ENCODE measurements at regions not wholly inside any gene's neighbourhood (a gene's known extent, or its start where the extent isn't known, plus 50 kb on each side); places are given as distances from the start of the nearest gene placed in this dataset.
"Not testable (repeated sequence)": the region's sequence is repeated elsewhere in the genome, so short reads cannot be mapped to it uniquely, and the experiment has no call there.

DNA sequence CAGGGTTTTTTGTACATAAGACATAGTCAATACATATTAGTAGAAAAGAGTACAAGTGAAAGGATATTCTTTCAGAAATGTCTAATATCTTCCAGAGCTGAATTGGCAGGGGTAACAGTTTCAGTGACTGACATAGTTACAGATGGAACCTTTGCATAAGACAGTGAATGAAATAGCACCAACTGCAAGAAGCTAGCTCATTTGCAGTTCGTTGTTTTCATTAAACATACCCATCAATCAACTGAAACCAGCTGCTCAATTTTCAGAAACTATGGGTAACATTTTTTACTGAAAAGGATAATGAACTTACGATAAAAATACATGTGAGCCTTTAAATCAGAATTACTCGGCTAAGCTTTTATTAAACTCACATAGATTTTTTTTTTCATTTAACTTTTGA is 93.9 kb upstream of the EPHA3 start:
- Mint-ChIP-seq H3K4me3 (no peak overlapping the region), H3K36me3 (peaks cover 0 to 7% (median 0%) of the 10 kb centered on the region in 3 donors), H3K27me3 (ENCODE audit: low read depth in 3 of 3) (peaks cover 0 to 2% (median 0%) of the 10 kb centered on the region in 3 donors), H3K27ac (no peak overlapping the region), H3K9me3 (peaks cover 2 to 60% (median 8%) of the 10 kb centered on the region in 6 donors), H3K4me1 (no peaks in the 10 kb centered on the region)
- DNase-seq: no peak

DNA sequence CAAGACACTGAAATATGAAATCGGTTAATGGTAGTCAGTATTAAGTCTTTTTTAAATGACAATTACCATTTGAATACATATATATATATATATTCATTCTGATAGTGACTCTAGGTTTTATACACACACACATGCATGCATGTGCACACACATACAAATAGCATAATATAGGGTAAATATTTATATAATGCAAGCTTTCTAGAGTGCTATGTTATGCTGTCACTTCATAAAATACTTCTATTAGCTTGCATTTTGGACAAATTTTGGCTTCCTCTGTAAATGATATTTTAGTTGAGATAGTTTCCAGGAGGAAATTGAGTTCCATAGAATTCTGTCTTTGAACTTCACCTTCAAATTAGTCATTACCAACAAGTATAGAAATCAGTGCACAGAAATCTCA is 89.9 kb upstream of the EPHA3 start:
- peaks cover 0 to 7% (median 0%) of the 10 kb centered on the region in 3 donors for H3K36me3 Mint-ChIP-seq
- no peaks in the 10 kb centered on the region for H3K4me1 Mint-ChIP-seq

DNA sequence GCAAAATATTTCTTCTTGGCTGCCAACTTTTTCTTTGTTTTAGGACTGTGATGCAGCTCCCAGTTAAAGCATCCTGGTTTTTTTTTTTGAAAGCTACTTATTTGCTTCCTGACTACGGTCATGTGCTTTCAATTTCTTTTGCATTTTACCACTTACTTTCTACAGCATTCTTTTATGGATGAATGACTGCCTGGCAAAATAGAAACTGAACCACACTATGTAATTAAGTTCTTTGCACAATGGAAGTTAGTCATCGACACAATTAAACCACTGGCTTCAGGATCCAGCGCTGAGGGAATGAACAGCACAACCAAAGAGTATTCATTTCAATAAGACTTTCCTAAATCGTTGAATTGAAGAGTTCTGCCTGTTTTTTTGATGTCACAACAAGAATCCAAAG is 82.2 kb upstream of the EPHA3 start:
- DNase-seq: no peak
- H3K27ac Mint-ChIP-seq: no peak overlapping the region
- H3K9me3 Mint-ChIP-seq: peaks cover 3 to 48% (median 15%) of the 10 kb centered on the region in 6 donors
- no peak overlapping the region for H3K4me3 Mint-ChIP-seq
- no peaks in the 10 kb centered on the region for H3K36me3 Mint-ChIP-seq
- no peaks in the 10 kb centered on the region for H3K4me1 Mint-ChIP-seq
- H3K27me3 Mint-ChIP-seq (ENCODE audit: low read depth in 3 of 3): no peaks in the 10 kb centered on the region

More for the DNA sequence above, 89.9 kb upstream of the EPHA3 start:
- H3K27ac Mint-ChIP-seq: no peak overlapping the region
- peaks cover 4 to 65% (median 19%) of the 10 kb centered on the region in 6 donors for H3K9me3 Mint-ChIP-seq
- H3K4me3 Mint-ChIP-seq: no peak overlapping the region
- no peak for DNase-seq
- H3K27me3 Mint-ChIP-seq (ENCODE audit: low read depth in 3 of 3): peaks cover 0 to 2% (median 0%) of the 10 kb centered on the region in 3 donors

DNA sequence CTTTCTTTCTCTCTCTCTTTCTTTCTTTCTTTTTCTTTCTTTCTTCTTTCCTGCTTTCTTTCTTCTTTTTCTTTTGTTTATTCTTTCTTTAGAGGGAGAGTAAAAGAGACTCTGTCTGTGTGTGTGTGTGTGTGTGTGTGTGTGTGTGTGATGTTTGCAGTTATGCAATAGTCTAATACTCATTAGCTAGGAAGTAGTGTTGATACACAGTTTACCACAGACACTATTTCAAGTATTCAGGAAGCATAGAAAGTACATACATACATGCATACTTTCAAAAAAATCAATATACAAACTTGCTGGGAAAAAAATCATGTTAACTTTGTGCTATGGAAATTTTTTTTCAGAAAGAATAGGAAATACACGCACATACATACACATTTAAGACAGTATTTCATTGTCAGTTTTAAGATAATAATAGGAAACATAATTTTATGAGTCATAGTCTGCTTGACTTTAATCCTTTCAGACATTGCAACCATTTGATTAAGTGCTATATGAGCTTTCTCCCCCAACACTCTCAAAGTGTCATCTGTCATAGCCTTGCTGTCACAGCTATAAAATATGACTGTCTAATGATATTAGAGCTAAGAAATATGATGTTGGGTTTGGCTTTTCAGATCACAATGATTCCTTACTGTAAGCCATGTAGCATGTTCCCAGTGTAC is 74.9 kb upstream of the EPHA3 start:
- no peak for DNase-seq
- Mint-ChIP-seq H3K4me1 (no peaks in the 10 kb centered on the region), H3K36me3 (no peaks in the 10 kb centered on the region), H3K27me3 (ENCODE audit: low read depth in 3 of 3) (peaks cover 0 to 3% (median 0%) of the 10 kb centered on the region in 3 donors), H3K27ac (no peak overlapping the region), H3K9me3 (peaks cover 8 to 39% (median 22%) of the 10 kb centered on the region in 6 donors), H3K4me3 (no peak overlapping the region)

DNA sequence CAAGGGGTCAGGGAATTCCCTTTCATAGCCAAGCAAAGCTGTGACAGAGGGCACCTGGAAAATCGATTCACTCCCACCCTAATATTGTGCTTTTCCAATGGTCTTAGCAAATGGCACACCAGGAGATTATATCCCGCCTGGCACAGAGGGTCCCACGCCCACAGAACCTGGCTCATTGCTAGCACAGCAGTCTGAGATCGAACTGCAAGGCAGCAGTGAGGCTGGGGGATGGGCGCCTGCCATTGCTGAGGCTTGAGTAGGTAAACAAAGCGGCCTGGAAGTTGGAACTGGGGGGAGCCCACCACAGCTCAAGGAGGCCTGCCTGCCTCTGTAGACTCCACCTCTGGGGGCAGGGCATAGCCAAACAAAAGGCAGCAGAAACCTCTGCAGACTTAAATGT is 72.7 kb upstream of the EPHA3 start:
- not testable (repeated sequence) for H3K4me1 Mint-ChIP-seq; DNase-seq; H3K27ac Mint-ChIP-seq; H3K27me3 Mint-ChIP-seq (ENCODE audit: low read depth in 3 of 3); H3K36me3 Mint-ChIP-seq; H3K4me3 Mint-ChIP-seq
- peaks cover 16 to 44% (median 24%) of the 10 kb centered on the region in 6 donors for H3K9me3 Mint-ChIP-seq

DNA sequence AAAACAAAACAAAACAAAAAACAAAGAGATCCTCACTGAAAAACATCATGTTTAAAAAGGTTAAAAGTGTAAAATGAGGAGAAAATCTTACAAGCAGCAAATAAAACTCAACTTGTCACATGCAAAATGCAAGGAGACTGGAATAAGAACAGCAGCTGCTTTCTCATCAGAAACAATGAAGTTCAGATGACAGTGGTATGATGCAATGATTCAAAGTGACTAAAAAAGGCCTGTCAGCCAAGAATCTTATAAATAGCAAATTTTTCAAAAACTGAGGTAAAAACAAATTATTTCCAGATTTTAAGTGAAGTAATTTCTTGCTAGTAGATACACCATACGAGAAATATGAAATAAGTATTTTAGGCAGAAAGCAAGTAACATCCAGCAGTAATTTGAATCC is 68.6 kb upstream of the EPHA3 start:
- Mint-ChIP-seq H3K36me3 (peaks cover 0 to 3% (median 0%) of the 10 kb centered on the region in 3 donors), H3K27ac (no peak overlapping the region), H3K4me1 (no peaks in the 10 kb centered on the region), H3K9me3 (peaks cover 15 to 32% (median 22%) of the 10 kb centered on the region in 6 donors), H3K27me3 (ENCODE audit: low read depth in 3 of 3) (peaks cover 0 to 3% (median 2%) of the 10 kb centered on the region in 3 donors), H3K4me3 (no peak overlapping the region)
- DNase-seq: no peak

DNA sequence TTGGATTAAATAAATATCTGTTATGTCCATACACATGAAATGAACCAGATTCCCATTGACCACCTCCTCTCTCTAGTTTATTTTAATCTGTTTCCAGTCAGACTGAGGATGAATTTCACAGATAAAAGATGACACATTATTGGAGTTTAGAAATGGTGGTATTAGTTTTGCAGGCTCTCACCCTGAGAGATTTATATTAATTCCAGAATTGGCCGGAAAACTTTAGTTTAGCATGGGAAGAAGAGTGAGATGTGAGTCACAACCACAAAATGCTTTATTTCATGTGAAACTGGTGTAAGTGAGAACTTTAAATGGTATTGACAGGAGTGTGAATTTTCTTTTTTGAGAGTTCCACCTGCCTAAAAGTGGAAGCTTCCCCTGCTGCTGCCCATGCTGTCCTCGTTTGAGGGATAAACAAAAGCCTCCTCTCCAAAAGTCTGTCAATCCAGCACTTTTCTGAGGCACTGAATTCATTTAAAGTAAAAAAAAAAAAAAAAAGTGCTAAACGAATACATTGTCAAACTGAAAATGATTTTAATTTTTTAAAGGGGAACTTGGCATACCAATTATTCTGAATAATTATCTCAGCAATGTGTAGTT is 65.1 kb upstream of the EPHA3 start:
- Mint-ChIP-seq H3K4me3 (no peak overlapping the region), H3K27ac (no peak overlapping the region), H3K36me3 (peaks cover 0 to 12% (median 7%) of the 10 kb centered on the region in 3 donors), H3K4me1 (no peaks in the 10 kb centered on the region), H3K9me3 (peaks cover 10 to 53% (median 28%) of the 10 kb centered on the region in 6 donors), H3K27me3 (ENCODE audit: low read depth in 3 of 3) (peaks cover 0 to 2% (median 0%) of the 10 kb centered on the region in 3 donors)
- no peak for DNase-seq

DNA sequence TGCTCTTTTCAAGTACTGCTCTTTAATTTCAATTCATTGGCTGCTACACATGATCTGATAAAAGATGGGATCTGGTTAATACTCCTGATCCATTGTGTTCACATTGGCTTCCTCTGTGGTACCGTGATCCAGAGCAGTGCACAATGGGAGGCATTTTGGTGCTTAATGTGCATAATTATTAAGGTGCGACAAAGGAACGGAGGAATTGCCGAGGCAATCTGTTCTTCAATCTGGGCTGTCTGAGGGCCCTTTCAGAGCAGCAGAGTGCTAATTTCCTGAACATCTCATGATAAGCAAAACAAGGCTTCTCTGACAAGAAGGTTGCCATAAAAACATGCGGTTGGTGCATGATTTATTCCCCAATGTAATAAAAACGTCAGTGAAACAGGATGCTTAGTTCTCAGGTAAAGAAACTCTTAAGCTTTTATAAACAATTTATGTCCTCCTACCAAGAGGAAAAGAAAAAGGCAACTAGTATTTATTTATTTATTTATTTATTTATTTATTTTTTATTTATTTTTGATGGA is 64.0 kb upstream of the EPHA3 start:
- peaks cover 0 to 12% (median 4%) of the 10 kb centered on the region in 3 donors for H3K36me3 Mint-ChIP-seq
- no peak overlapping the region for H3K4me3 Mint-ChIP-seq
- H3K9me3 Mint-ChIP-seq: peaks cover 13 to 42% (median 21%) of the 10 kb centered on the region in 6 donors
- peaks cover 0 to 2% (median 0%) of the 10 kb centered on the region in 3 donors for H3K27me3 Mint-ChIP-seq (ENCODE audit: low read depth in 3 of 3)
- no peak overlapping the region for H3K27ac Mint-ChIP-seq
- H3K4me1 Mint-ChIP-seq: no peaks in the 10 kb centered on the region
- DNase-seq: no peak

DNA sequence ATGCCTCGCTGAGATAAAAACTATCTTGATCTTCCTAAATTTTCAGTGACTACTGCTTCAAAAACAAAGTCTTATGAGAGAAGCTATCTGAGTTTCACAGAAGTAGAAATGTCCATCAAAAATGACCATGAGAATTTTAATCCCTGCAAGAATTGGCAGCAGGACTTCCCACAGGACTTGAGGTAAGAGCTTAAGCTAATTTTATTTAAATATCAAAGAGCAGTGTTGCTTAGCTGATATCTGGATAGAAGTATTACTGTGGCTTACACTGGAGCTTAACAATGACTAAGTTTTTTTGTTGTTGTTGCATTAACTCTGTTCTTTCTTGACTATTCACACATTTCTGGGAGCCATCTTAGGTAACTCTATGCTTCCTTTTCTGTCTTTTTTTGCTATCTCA is 60.8 kb upstream of the EPHA3 start:
- Mint-ChIP-seq H3K4me1 (no peaks in the 10 kb centered on the region), H3K4me3 (no peak overlapping the region), H3K27ac (no peak overlapping the region), H3K27me3 (ENCODE audit: low read depth in 3 of 3) (peaks cover 0 to 2% (median 0%) of the 10 kb centered on the region in 3 donors), H3K36me3 (peaks cover 0 to 12% (median 4%) of the 10 kb centered on the region in 3 donors), H3K9me3 (peaks cover 20 to 53% (median 25%) of the 10 kb centered on the region in 6 donors)
- no peak for DNase-seq

DNA sequence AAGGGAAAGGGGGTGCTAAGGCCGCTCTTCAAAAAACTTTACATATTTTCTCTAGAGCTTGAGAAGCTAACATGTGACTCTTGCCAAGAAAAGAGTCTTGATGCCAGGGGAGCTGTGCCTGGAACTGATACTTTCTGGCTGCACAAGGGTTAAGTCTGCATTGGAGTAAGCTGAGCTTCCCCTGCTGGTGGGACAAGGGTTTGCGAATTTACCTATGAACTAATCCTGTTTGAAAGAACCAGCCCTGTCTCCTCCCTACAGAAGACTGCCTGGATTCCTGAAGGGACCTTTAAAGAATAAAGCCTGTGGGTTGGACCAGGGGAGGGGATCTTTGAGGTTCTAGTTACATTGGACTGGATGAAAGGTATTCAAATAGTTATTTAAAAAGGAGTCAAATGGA is 58.3 kb upstream of the EPHA3 start:
- no peak overlapping the region for H3K27ac Mint-ChIP-seq
- peaks cover 0 to 12% (median 4%) of the 10 kb centered on the region in 3 donors for H3K36me3 Mint-ChIP-seq
- no peak for DNase-seq
- H3K4me1 Mint-ChIP-seq: no peaks in the 10 kb centered on the region
- H3K9me3 Mint-ChIP-seq: peaks cover 18 to 65% (median 25%) of the 10 kb centered on the region in 6 donors
- no peak overlapping the region for H3K4me3 Mint-ChIP-seq
- no peaks in the 10 kb centered on the region for H3K27me3 Mint-ChIP-seq (ENCODE audit: low read depth in 3 of 3)

DNA sequence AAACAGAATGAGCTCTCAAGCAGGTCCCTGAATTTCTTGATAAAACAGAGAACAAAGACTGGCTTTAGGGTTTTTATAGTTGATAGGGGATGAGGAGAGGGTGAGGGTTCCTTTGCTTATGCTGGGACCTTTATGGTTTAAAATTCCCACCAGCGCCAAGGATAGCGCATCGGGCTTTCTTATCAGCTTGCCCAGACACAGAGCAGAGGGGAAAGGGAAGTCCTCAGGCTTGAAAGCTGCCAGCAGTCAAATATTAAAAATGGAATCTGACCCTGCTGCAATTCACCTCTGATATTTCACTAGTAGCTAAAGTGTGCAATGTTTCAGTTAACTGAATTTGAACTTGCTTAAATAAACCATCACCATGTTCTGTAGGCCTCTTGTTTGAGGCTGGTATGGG is 55.0 kb upstream of the EPHA3 start:
- DNase-seq: no peak
- no peak overlapping the region for H3K4me3 Mint-ChIP-seq
- no peaks in the 10 kb centered on the region for H3K27me3 Mint-ChIP-seq (ENCODE audit: low read depth in 3 of 3)
- no peaks in the 10 kb centered on the region for H3K36me3 Mint-ChIP-seq
- H3K9me3 Mint-ChIP-seq: peaks cover 12 to 61% (median 22%) of the 10 kb centered on the region in 6 donors
- H3K27ac Mint-ChIP-seq: no peak overlapping the region
- H3K4me1 Mint-ChIP-seq: no peaks in the 10 kb centered on the region

DNA sequence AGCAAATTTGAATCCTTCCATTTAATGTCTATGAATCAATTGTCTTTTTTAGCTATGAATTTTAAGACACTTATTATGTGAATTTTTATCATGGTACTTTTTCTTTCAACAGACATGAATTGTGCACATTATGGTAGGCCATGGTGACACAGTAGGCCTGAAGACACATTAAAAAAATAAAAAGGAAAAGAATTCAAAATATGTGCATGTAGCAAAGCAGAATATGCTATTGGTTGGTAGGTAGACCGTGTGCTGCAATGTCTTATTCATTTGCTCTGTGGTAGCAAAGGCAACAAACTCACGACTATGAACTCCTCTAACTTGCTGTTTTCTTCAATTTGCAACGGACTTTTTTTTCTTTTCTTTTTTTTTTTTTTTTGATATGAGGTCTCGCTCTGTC is 50.0 kb upstream of the EPHA3 start:
- Mint-ChIP-seq H3K27ac (no peak overlapping the region), H3K27me3 (ENCODE audit: low read depth in 3 of 3) (no peaks in the 10 kb centered on the region), H3K9me3 (peaks cover 6 to 45% (median 16%) of the 10 kb centered on the region in 6 donors), H3K4me1 (no peaks in the 10 kb centered on the region), H3K36me3 (peaks cover 0 to 5% (median 0%) of the 10 kb centered on the region in 3 donors), H3K4me3 (no peak overlapping the region)
- no peak for DNase-seq

All from immature natural killer cell (primary cell).